ENCODE measurements at regions not wholly inside any gene's neighbourhood (a gene's known extent, or its start where the extent isn't known, plus 50 kb on each side); places are given as distances from the start of the nearest gene placed in this dataset.

- DNase-seq (ENCODE audit: low read depth in 2 of 2), result no peak
Observed at GRCh38 chr1:200252531-200252930, 157.3 kb downstream of the ZNF281 start.

GRCh38 chr1:200250469-200250868 is 159.4 kb downstream of the ZNF281 start:
- DNase-seq (ENCODE audit: low read depth in 2 of 2), result no peak

- DNase-seq (ENCODE audit: low read depth in 2 of 2), result no peak
Observed at GRCh38 chr1:200248541-200248940, 161.3 kb downstream of the ZNF281 start.

- no peak for DNase-seq (ENCODE audit: low read depth in 2 of 2)
Observed at GRCh38 chr1:200247518-200247917, 162.3 kb downstream of the ZNF281 start.

GRCh38 chr1:200245473-200245872 is 164.4 kb downstream of the ZNF281 start:
- no peak for DNase-seq (ENCODE audit: low read depth in 2 of 2)

- no peak for DNase-seq (ENCODE audit: low read depth in 2 of 2)
Observed at GRCh38 chr1:200243042-200243437, 166.8 kb downstream of the ZNF281 start.

GRCh38 chr1:200242110-200243041 is 167.5 kb downstream of the ZNF281 start:
- DNase-seq (ENCODE audit: low read depth in 2 of 2), result no peak

- no peak for DNase-seq (ENCODE audit: low read depth in 2 of 2)
Observed at GRCh38 chr1:200240656-200241055, 169.2 kb downstream of the ZNF281 start.

GRCh38 chr1:200238311-200238710 is 171.5 kb downstream of the ZNF281 start:
- DNase-seq (ENCODE audit: low read depth in 2 of 2), result no peak

GRCh38 chr1:200237066-200237465 is 172.8 kb downstream of the ZNF281 start:
- DNase-seq (ENCODE audit: low read depth in 2 of 2), result no peak

GRCh38 chr1:200234938-200235337 is 174.9 kb downstream of the ZNF281 start:
- no peak for DNase-seq (ENCODE audit: low read depth in 2 of 2)

GRCh38 chr1:200233393-200233792 is 176.4 kb downstream of the ZNF281 start:
- DNase-seq (ENCODE audit: low read depth in 2 of 2), result no peak

- DNase-seq (ENCODE audit: low read depth in 2 of 2), result no peak
Observed at GRCh38 chr1:200231787-200232231, 178.0 kb downstream of the ZNF281 start.

GRCh38 chr1:200230671-200231070 is 179.2 kb downstream of the ZNF281 start:
- DNase-seq (ENCODE audit: low read depth in 2 of 2), result no peak

- no peak for DNase-seq (ENCODE audit: low read depth in 2 of 2)
Observed at GRCh38 chr1:200228486-200228885, 181.3 kb downstream of the ZNF281 start.

GRCh38 chr1:200228081-200228480 is 181.8 kb downstream of the ZNF281 start:
- no peak for DNase-seq (ENCODE audit: low read depth in 2 of 2)
